HG03097 (cell line): ENCODE measurements at regions not wholly inside any gene's neighbourhood (a gene's known extent, or its start where the extent isn't known, plus 50 kb on each side); places are given as distances from the start of the nearest gene placed in this dataset.
"Not testable (repeated sequence)": the region's sequence is repeated elsewhere in the genome, so short reads cannot be mapped to it uniquely, and the experiment has no call there.

Source experiments
- ATAC-seq: cut with Tn5 transposase; IDR thresholded peaks from one replicate; pipeline ENCODE4 v1.9.1; 2021; ENCODE audit not compliant: unreplicated experiment, low FRiP score

DNA sequence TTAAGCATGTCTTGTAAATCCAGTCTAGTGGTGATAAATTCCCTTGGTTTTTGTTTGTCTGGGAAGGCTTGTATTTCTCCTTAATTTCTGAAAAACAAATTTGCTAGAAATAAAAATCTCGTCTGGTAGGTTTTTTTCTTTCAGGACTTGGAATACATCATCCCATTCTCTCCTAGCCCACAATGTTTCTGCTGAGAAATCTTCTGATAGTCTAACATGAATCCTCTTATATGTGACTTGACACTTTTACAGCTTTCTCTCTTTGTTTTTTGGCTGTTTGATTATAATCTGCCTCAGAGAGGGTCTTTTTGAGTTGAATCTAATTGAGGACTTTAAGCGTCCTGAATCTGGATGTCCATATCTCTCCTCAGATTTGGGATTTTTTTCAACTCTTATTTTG, 104.9 kb downstream of the FEM1C start:
- ATAC-seq: no peak

- ATAC-seq: no peak
Measured at GRCh38 chr5:115439042-115439441, 105.5 kb downstream of the FEM1C start.

GRCh38 chr5:115435778-115436712, 108.5 kb downstream of the FEM1C start:
- no peak for ATAC-seq

GRCh38 chr5:115435065-115435777, 109.4 kb downstream of the FEM1C start:
- ATAC-seq: no peak

DNA sequence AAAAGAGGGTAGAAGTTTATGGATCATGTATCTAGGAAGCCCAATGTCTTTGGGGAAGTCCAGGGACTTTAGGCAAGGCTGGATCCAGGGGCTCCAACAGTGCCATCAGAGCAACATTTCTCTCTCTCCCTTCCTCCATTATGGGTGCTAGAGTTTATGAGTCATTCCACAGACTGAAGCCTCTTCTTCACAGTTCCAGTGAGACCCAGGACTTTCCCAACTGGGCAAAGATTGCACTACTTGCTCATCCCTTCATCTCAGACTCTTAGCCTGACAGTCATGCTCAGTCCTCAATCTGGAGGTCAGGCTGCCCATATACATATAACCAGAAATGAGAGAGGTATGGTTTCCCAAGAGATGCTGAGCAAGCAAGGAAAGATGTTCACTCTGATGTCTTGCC, 110.7 kb downstream of the FEM1C start:
- no peak for ATAC-seq

GRCh38 chr5:115432691-115433090, 111.9 kb downstream of the FEM1C start:
- no peak for ATAC-seq

DNA sequence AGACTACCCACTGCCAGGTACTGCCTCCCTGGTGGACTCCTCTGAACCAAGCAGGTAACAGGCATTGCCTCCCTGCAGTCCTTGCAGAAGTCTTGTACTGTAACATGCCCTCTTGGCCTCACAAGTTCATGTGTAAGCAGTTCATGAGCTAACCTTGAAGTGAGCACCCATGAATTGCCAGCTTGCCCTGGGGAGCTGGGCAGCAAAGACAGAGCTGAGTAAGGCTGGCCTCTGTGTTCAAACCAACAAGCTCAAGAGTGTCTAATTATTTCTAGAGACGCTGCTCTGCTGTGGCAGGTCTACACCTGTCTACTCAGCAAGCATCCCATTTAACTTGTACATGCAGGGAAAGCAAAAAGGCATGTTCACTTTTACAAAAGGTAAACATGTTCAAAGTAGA, 113.5 kb downstream of the FEM1C start:
- ATAC-seq: no peak

GRCh38 chr5:115430374-115430773, 114.2 kb downstream of the FEM1C start:
- no peak for ATAC-seq

DNA sequence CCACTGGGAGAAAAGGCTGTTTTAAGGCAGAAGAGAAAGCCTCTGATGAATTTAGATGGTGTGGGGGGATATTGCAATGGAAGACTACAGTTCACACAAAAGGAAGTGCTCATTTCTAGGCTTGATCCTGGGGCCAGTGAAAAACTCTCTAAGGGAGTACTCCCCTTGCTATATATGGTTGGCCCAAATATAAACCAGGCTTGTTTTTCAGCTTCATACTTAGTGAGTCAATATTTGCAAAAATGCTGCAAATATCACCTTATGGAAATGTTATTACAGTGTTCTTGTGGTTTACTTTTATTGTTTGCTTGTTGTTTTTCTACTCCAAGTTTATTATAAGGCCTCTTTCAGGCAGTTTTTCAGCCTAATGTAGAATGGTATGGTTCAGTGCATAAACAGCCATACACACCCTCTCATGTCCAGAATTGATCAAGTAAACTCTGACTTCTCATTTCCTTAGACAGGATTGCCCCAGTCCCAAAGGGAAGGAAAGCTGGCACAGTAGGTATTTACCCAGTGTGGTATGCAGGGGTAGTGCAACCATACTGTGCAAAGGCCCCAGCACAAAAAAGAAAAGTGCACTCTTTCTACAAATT, 115.1 kb downstream of the FEM1C start:
- no peak for ATAC-seq

- ATAC-seq: no peak
Measured at GRCh38 chr5:115428676-115429075, 115.9 kb downstream of the FEM1C start.

- ATAC-seq: no peak
Measured at GRCh38 chr5:115428248-115428647, 116.3 kb downstream of the FEM1C start.

- ATAC-seq: no peak
Measured at GRCh38 chr5:115424446-115424845, 120.1 kb downstream of the FEM1C start.

GRCh38 chr5:115424030-115424429, 120.5 kb downstream of the FEM1C start:
- no peak for ATAC-seq

- ATAC-seq: no peak
Measured at GRCh38 chr5:115423541-115423940, 121.0 kb downstream of the FEM1C start.

GRCh38 chr5:115423051-115423450, 121.5 kb downstream of the FEM1C start:
- ATAC-seq: no peak

GRCh38 chr5:115420812-115421211, 123.8 kb downstream of the FEM1C start:
- ATAC-seq: not testable (repeated sequence)

- ATAC-seq: no peak
Measured at GRCh38 chr5:115419846-115420585, 123.6 kb upstream of the CCDC112 start.

DNA sequence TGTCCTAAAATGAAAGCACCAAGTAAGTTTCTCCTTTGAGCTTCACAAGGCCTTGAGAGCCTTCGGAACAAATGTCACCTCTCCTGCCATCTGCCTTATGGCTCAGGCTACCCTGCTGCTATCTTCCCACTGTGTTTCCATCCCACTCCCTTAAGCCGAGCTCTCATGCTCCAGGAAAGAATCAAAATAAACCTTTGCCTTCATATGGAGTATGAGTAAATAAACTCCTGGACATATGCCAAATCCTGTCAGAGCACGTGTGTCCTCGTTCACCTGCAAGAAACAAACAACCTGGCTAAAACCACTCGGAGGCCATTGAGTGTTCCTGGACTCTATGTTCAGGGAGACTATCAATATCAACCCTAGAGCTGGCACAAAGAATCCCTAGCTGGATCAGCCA, 122.3 kb upstream of the CCDC112 start:
- no peak for ATAC-seq

- no peak for ATAC-seq
Measured at GRCh38 chr5:115417076-115417475, 120.6 kb upstream of the CCDC112 start.

DNA sequence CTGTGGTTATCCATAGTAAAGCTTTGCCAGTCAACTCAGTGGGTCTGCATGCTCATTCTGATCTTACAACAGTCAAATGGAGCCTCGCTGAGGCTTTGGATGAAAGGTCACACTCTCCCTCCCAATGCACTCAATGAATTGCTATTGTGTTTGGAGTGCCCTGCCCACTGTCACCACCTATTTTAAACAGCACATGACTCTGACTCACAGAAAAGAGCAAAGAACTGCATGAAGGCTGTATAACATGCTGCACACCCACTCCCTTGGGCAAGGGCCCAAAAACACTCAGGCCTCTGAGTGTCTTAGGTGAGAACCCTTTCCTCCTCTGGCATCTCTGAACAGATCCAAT, 118.7 kb upstream of the CCDC112 start:
- no peak for ATAC-seq
